ENCODE measurements at regions not wholly inside any gene's neighbourhood (a gene's known extent, or its start where the extent isn't known, plus 50 kb on each side); places are given as distances from the start of the nearest gene placed in this dataset.

- no peak for TF ChIP-seq ESRRG (CRISPR knock-in tag; IDR thresholded peaks at IDR 0.05)
- no peak for TF ChIP-seq OSR1 (CRISPR knock-in tag; IDR thresholded peaks at IDR 0.05)
- no peak for TF ChIP-seq ZNF565 (CRISPR knock-in tag; conservative IDR thresholded peaks at IDR 0.05; ENCODE audit: low read depth)
- TF ChIP-seq CREB5 (CRISPR knock-in tag; IDR thresholded peaks at IDR 0.05; ENCODE audit: low read depth) = no peak
- TF ChIP-seq CSDC2 (CRISPR knock-in tag; IDR thresholded peaks at IDR 0.05) = no peak
- no peak for TF ChIP-seq BACH2 (CRISPR knock-in tag; IDR thresholded peaks at IDR 0.05; ENCODE audit: borderline replicate concordance)
- no peak for TF ChIP-seq TSHZ2 (CRISPR knock-in tag; IDR thresholded peaks at IDR 0.05)
- TF ChIP-seq PATZ1 (CRISPR knock-in tag; IDR thresholded peaks at IDR 0.05; ENCODE audit: borderline replicate concordance) = no peak
- no peak for TF ChIP-seq ZNF8 (CRISPR knock-in tag; IDR thresholded peaks at IDR 0.05)
- TF ChIP-seq POU6F1 (CRISPR knock-in tag; IDR thresholded peaks at IDR 0.05; ENCODE audit: borderline replicate concordance, low read depth) = no peak
- TF ChIP-seq CSRNP3 (CRISPR knock-in tag; IDR thresholded peaks at IDR 0.05) = no peak
- no peak for TF ChIP-seq ZC3H10 (CRISPR knock-in tag; IDR thresholded peaks at IDR 0.05)
- TF ChIP-seq SNAI2 (CRISPR knock-in tag; IDR thresholded peaks at IDR 0.05) = no peak
- ATAC-seq = no peak
Observed at GRCh38 chr11:95337972-95338429, 107.0 kb upstream of the SESN3 start.

- TF ChIP-seq ZNF565 (CRISPR knock-in tag; conservative IDR thresholded peaks at IDR 0.05; ENCODE audit: low read depth) = no peak
- ATAC-seq = no peak
Observed at GRCh38 chr11:95337175-95337957, 106.4 kb upstream of the SESN3 start.

- TF ChIP-seq CSDC2 (CRISPR knock-in tag; IDR thresholded peaks at IDR 0.05) (no peak), ESRRG (CRISPR knock-in tag; IDR thresholded peaks at IDR 0.05) (no peak), TCF4 (CRISPR knock-in tag; IDR thresholded peaks at IDR 0.05; ENCODE audit: borderline replicate concordance) (no peak), ZFP3 (CRISPR knock-in tag; IDR thresholded peaks at IDR 0.05) (no peak), ZNF565 (CRISPR knock-in tag; conservative IDR thresholded peaks at IDR 0.05; ENCODE audit: low read depth) (no peak), ZFP30 (CRISPR knock-in tag; IDR thresholded peaks at IDR 0.05) (no peak), TSHZ2 (CRISPR knock-in tag; IDR thresholded peaks at IDR 0.05) (no peak), PPARA (CRISPR knock-in tag; IDR thresholded peaks at IDR 0.05; ENCODE audit: borderline replicate concordance) (no peak), TOX (CRISPR knock-in tag; IDR thresholded peaks at IDR 0.05; ENCODE audit: borderline replicate concordance) (no peak), SNAI2 (CRISPR knock-in tag; IDR thresholded peaks at IDR 0.05) (no peak), ARNTL (CRISPR knock-in tag; IDR thresholded peaks at IDR 0.05; ENCODE audit: borderline replicate concordance, low read depth) (no peak), ISL1 (CRISPR knock-in tag; IDR thresholded peaks at IDR 0.05) (no peak), PATZ1 (CRISPR knock-in tag; IDR thresholded peaks at IDR 0.05; ENCODE audit: borderline replicate concordance) (no peak), BACH2 (CRISPR knock-in tag; IDR thresholded peaks at IDR 0.05; ENCODE audit: borderline replicate concordance) (no peak), CREB5 (CRISPR knock-in tag; IDR thresholded peaks at IDR 0.05; ENCODE audit: low read depth) (no peak)
- ATAC-seq = no peak
Observed at GRCh38 chr11:95335989-95336388, 105.0 kb upstream of the SESN3 start.

Data from SK-N-SH treated with all-trans-retinoic acid at 6 μM for 48 hours (cell line).